Activated T-helper 17 cell treated with anti-CD3 and anti-CD28 coated beads, Interleukin-2, amount 50 U/mL, for 72 hours (primary cell): ENCODE measurements at regions not wholly inside any gene's neighbourhood (a gene's known extent, or its start where the extent isn't known, plus 50 kb on each side); places are given as distances from the start of the nearest gene placed in this dataset.

ENCODE experiments used
- ATAC-seq: fragments of 150-1000 bp; cut with Tn5 transposase; replicated peaks from 2 replicates; pipeline ENCODE4 v1.10.0; 2021; ENCODE audit warnings: mild to moderate bottlenecking, moderate library complexity
- H3K27ac Mint-ChIP-seq: one replicate; pipeline ENCODE4 v1.8.0; 2022; ENCODE audit warnings: mixed read lengths
- H3K27me3 Mint-ChIP-seq: one replicate; pipeline ENCODE4 v1.8.0; 2022; ENCODE audit warnings: mixed read lengths
- H3K36me3 Mint-ChIP-seq: one replicate; pipeline ENCODE4 v1.8.0; 2022; ENCODE audit warnings: low read depth, mild to moderate bottlenecking, mixed read lengths
- H3K4me1 Mint-ChIP-seq: one replicate; pipeline ENCODE4 v1.8.0; 2022; ENCODE audit warnings: mixed read lengths
- H3K4me3 Mint-ChIP-seq: one replicate; pipeline ENCODE4 v1.8.0; 2022; ENCODE audit warnings: mild to moderate bottlenecking, mixed read lengths
- H3K9me3 Mint-ChIP-seq: one replicate; pipeline ENCODE4 v1.8.0; 2022; ENCODE audit warnings: mixed read lengths

DNA sequence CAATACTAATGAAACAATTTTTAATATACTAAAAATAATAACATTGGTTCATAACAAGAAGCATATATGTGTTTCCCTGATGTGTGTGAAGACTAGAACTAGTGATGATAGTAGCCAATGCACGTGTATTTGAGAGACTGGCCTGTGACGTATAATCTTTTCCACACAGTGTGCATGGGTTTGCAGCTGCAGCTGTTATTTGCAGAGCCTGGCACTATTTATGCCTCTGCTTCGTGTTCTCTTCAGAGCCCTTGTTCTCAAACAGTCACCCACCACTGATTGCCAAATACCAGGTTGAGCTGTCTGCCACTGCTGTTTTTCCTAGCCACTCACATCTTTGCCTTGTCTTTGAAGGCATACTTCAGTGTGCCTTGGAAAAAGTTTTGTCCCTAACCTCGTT, 531.7 kb downstream of the ETV1 start:
- Mint-ChIP-seq H3K4me3 (no peak overlapping the region), H3K9me3 (no peaks in the 10 kb centered on the region), H3K36me3 (no peaks in the 10 kb centered on the region), H3K27me3 (peaks cover 4% of the 10 kb centered on the region), H3K4me1 (no peaks in the 10 kb centered on the region), H3K27ac (no peak overlapping the region)
- ATAC-seq, result no peak

DNA sequence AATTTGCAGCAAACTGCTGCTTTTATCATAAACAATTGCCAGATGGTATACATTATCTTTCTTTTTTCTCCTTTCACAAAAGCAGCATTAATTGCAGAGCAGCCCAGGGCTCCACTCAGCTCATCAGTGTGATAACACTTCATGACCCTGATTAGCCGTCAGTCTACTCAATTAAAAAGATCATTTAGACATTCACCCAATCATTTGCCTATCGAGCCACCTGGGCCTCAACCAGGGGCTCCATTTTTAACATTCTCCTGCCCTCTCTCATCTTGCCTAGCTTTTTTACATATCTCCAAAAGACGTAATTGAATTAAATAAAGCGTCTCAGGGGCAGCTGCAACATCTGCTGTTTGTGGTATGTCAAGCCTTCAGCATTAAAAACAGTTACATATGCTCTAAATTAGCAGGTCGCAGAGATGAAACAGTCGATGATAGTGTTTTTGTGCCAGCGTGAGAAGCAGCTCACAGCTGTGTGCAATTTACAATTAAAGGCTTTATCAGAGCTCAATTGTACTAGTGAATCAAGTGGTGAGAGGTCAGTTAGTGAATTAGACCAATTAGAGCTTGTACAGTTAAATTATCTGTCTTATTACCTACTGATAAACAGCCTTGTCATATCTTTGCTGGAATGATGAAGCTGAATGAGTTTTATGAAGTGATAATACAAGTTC, 522.5 kb downstream of the ETV1 start:
- Mint-ChIP-seq H3K27me3 (peaks cover 8% of the 10 kb centered on the region), H3K36me3 (no peaks in the 10 kb centered on the region), H3K4me1 (no peaks in the 10 kb centered on the region), H3K27ac (no peak overlapping the region), H3K4me3 (no peak overlapping the region), H3K9me3 (no peaks in the 10 kb centered on the region)
- no peak for ATAC-seq

DNA sequence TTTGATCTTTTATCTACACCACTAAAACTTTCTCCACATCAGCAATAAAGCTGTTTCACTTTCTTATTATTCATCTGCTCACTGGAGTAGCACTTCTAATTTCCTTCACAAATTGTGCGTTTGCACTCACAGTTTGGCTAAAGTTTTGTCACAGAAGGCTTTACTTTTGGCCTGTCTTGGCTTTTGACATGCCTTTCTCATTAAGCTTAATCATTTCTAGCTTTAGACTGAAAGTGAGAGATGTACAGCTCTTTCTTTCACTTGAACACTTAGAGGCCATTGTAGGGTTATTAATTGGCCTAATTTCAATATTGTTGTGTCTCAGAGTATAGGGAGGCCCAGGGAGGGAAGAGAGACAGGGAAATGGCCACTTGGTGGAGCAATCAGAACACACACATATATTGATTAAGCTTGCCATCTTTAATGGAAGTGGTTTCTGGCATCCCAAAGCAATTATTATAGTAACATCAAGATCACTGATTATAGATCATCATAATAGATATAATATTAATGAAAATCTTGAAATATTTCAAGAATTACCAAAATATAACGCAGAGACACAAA, 512.5 kb downstream of the ETV1 start:
- Mint-ChIP-seq H3K4me1 (no peaks in the 10 kb centered on the region), H3K27ac (no peak overlapping the region), H3K4me3 (no peak overlapping the region), H3K36me3 (no peaks in the 10 kb centered on the region), H3K27me3 (no peaks in the 10 kb centered on the region), H3K9me3 (no peaks in the 10 kb centered on the region)
- ATAC-seq, result no peak

DNA sequence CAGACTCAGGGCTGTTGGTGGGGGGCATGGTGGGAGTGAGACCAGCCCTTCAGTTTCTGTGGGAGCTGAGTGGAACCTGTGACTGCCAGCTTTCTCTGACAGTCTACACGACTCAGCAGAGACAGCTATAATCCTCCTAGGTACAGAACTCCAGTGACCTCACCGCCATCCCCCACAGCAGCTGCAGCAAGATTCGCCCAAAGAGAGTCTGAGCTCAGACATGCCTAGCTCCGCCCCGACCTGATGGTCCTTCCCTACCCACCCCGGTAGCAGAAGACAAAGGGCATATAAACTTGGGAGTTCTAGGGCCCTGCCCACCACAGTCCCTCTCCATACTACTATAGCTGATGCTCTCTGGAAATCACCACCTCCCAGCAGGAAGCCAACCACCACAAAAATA, 500.1 kb downstream of the ETV1 start:
- H3K4me3 Mint-ChIP-seq, result no peak overlapping the region
- peaks cover 3% of the 10 kb centered on the region for H3K27me3 Mint-ChIP-seq
- H3K27ac Mint-ChIP-seq, result no peak overlapping the region
- H3K36me3 Mint-ChIP-seq, result no peaks in the 10 kb centered on the region
- H3K4me1 Mint-ChIP-seq, result no peaks in the 10 kb centered on the region
- peaks cover 4% of the 10 kb centered on the region for H3K9me3 Mint-ChIP-seq
- ATAC-seq, result no peak

- Mint-ChIP-seq H3K36me3 (no peaks in the 10 kb centered on the region), H3K4me1 (no peaks in the 10 kb centered on the region), H3K27ac (no peak overlapping the region), H3K27me3 (peaks cover 3% of the 10 kb centered on the region), H3K4me3 (no peak overlapping the region), H3K9me3 (peaks cover 8% of the 10 kb centered on the region)
- ATAC-seq, result no peak
Measured at GRCh38 chr7:13496976-13497375, 492.5 kb downstream of the ETV1 start.

DNA sequence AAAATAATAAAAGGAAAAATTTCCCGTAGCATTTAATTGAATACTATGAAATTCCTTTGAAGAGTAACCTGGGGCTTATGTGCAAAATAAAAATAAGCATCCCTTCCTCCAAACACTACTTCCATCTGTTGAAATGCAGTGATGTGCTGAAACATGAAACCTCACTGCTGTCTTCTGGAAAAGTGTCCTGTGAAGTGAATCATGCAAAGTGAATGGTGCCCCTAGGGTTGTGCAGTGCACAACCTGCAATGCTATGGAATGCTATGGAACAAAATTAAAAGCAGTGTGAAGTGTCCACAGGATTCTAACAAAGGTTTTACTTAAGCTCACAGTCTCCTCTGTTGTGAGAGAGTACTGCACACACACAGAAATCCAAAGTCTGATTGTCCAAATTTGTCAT, 480.9 kb downstream of the ETV1 start:
- ATAC-seq, result no peak
- no peaks in the 10 kb centered on the region for H3K36me3 Mint-ChIP-seq
- H3K27me3 Mint-ChIP-seq, result peaks cover 11% of the 10 kb centered on the region
- no peaks in the 10 kb centered on the region for H3K9me3 Mint-ChIP-seq
- H3K27ac Mint-ChIP-seq, result no peak overlapping the region
- no peaks in the 10 kb centered on the region for H3K4me1 Mint-ChIP-seq
- H3K4me3 Mint-ChIP-seq, result no peak overlapping the region

DNA sequence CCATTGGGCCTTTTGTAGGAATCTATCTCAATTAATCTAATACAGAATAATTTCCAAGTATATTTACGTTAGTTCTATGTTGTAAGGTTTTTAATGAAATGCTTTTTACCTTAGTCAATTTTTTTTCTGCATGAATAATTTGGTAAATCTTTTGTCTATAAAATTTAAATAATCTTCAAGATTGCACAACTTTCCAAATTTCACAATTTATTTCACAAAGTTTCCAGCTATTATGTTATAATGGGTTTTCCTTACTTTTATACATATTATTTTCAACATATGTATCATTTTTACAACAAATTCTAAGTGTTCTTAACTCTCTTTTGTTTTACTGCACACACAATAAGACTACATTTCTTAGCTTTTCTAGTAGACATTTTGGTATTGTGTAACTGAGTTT, 470.7 kb downstream of the ETV1 start:
- H3K9me3 Mint-ChIP-seq, result no peaks in the 10 kb centered on the region
- no peak for ATAC-seq
- no peak overlapping the region for H3K4me3 Mint-ChIP-seq
- H3K27me3 Mint-ChIP-seq, result peaks cover 9% of the 10 kb centered on the region
- no peak overlapping the region for H3K27ac Mint-ChIP-seq
- no peaks in the 10 kb centered on the region for H3K36me3 Mint-ChIP-seq
- no peaks in the 10 kb centered on the region for H3K4me1 Mint-ChIP-seq

DNA sequence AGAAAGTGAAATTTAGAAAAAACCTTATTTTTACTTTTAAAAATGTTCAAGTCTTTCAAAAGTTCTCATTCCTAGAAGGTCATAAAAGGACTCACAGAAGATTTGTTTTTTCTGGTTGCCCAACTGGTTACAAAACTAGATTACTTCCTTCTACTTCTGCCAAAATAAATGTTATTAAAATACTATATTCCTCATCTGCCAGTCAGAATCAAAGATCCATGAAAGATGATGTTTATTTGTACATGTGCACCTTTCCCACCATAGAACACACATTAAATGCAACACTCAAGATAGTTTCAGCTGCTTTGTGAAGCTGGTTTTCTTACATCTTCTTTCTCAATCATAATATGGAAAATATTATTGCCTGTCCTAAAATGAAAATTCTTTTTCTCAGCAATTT, 465.4 kb downstream of the ETV1 start:
- peaks cover 9% of the 10 kb centered on the region for H3K27me3 Mint-ChIP-seq
- no peak overlapping the region for H3K4me3 Mint-ChIP-seq
- no peak overlapping the region for H3K27ac Mint-ChIP-seq
- no peak for ATAC-seq
- H3K9me3 Mint-ChIP-seq, result no peaks in the 10 kb centered on the region
- no peaks in the 10 kb centered on the region for H3K4me1 Mint-ChIP-seq
- H3K36me3 Mint-ChIP-seq, result no peaks in the 10 kb centered on the region

GRCh38 chr7:13532028-13532753, 457.3 kb downstream of the ETV1 start:
- no peak for ATAC-seq
- no peaks in the 10 kb centered on the region for H3K9me3 Mint-ChIP-seq
- H3K27ac Mint-ChIP-seq, result no peak overlapping the region
- no peaks in the 10 kb centered on the region for H3K36me3 Mint-ChIP-seq
- no peaks in the 10 kb centered on the region for H3K4me1 Mint-ChIP-seq
- no peak overlapping the region for H3K4me3 Mint-ChIP-seq
- H3K27me3 Mint-ChIP-seq, result no peaks in the 10 kb centered on the region

GRCh38 chr7:13538669-13539068, 450.8 kb downstream of the ETV1 start:
- ATAC-seq, result no peak
- H3K27ac Mint-ChIP-seq, result no peak overlapping the region
- H3K9me3 Mint-ChIP-seq, result no peaks in the 10 kb centered on the region
- no peaks in the 10 kb centered on the region for H3K27me3 Mint-ChIP-seq
- H3K36me3 Mint-ChIP-seq, result no peaks in the 10 kb centered on the region
- H3K4me3 Mint-ChIP-seq, result no peak overlapping the region
- no peaks in the 10 kb centered on the region for H3K4me1 Mint-ChIP-seq

DNA sequence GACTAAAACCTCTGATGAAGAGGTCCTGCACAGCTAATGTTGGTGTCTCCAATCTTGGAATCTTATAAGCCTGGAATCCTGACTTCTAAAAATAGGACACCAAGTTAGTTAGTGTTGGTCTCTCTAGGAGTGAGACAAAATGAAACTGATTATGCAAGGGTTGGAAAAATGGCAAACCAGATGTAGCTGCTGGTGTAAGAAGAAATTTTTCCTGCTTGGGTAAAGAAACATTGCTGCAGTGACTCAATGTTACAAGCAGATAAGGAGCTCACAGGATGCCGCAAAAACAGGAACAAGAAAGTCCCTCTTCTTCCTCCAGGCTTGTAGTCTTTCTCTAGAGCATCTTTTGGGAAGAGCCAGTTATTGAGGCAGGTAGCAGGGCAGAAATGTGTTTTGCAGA, 449.0 kb downstream of the ETV1 start:
- Mint-ChIP-seq H3K36me3 (no peaks in the 10 kb centered on the region), H3K4me3 (no peak overlapping the region), H3K27me3 (no peaks in the 10 kb centered on the region), H3K9me3 (no peaks in the 10 kb centered on the region), H3K27ac (no peak overlapping the region), H3K4me1 (no peaks in the 10 kb centered on the region)
- no peak for ATAC-seq

GRCh38 chr7:13541326-13541725, 448.1 kb downstream of the ETV1 start:
- no peaks in the 10 kb centered on the region for H3K4me1 Mint-ChIP-seq
- H3K4me3 Mint-ChIP-seq, result no peak overlapping the region
- no peaks in the 10 kb centered on the region for H3K27me3 Mint-ChIP-seq
- ATAC-seq, result no peak
- H3K27ac Mint-ChIP-seq, result no peak overlapping the region
- no peaks in the 10 kb centered on the region for H3K9me3 Mint-ChIP-seq
- no peaks in the 10 kb centered on the region for H3K36me3 Mint-ChIP-seq

- no peaks in the 10 kb centered on the region for H3K36me3 Mint-ChIP-seq
- no peak overlapping the region for H3K27ac Mint-ChIP-seq
- H3K9me3 Mint-ChIP-seq, result no peaks in the 10 kb centered on the region
- no peaks in the 10 kb centered on the region for H3K4me1 Mint-ChIP-seq
- no peaks in the 10 kb centered on the region for H3K27me3 Mint-ChIP-seq
- no peak for ATAC-seq
- H3K4me3 Mint-ChIP-seq, result no peak overlapping the region
Measured at GRCh38 chr7:13542451-13542850, 447.0 kb downstream of the ETV1 start.

DNA sequence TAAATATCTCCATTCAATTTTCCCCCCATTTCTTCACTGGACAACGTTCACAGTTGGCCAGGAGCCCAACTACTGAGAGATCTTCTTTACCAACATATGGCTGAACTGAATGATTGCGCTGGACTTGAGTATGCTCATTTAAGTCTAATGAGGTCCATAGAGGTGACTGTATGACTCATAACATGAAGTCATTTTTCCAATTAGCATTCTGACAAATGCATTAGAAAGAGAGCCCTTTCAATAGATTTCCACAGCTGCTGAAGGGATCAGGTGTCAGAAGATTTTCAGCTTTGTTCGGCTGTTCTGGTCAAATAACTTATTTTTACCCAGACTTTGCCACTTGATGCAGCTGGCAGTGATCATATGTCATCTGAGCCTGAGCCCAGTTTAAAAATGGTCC, 438.0 kb downstream of the ETV1 start:
- ATAC-seq, result no peak
- Mint-ChIP-seq H3K9me3 (peaks cover 5% of the 10 kb centered on the region), H3K27ac (no peak overlapping the region), H3K4me3 (no peak overlapping the region), H3K4me1 (no peaks in the 10 kb centered on the region), H3K27me3 (no peaks in the 10 kb centered on the region), H3K36me3 (no peaks in the 10 kb centered on the region)

- Mint-ChIP-seq H3K27ac (no peak overlapping the region), H3K4me1 (no peaks in the 10 kb centered on the region), H3K4me3 (no peak overlapping the region), H3K36me3 (no peaks in the 10 kb centered on the region), H3K27me3 (no peaks in the 10 kb centered on the region), H3K9me3 (no peaks in the 10 kb centered on the region)
- ATAC-seq, result no peak
Measured at GRCh38 chr7:13560441-13560840, 429.0 kb downstream of the ETV1 start.
